Right hindlimb (tissue), 1 donor: ENCODE measurements at regions not wholly inside any gene's neighbourhood (a gene's known extent, or its start where the extent isn't known, plus 50 kb on each side); places are given as distances from the start of the nearest gene placed in this dataset.
A peak's percentile ranks its signal among the peaks of the same experiment; 100 is the strongest.

Experiments
- DNase-seq: peaks from one replicate; pipeline ENCODE4 v3.0.0-alpha.2; 2018

GRCh38 chr2:200138391-200139124 lies 167.9 kb upstream of the SPATS2L start:
- peak; percentile 41 for DNase-seq

- no peak for DNase-seq
These were observed 161.9 kb upstream of the SPATS2L start for GRCh38 chr2:200144571-200144970.

- no peak for DNase-seq
These were observed 160.0 kb upstream of the SPATS2L start for GRCh38 chr2:200146501-200146900.

GRCh38 chr2:200147371-200147770 lies 159.1 kb upstream of the SPATS2L start:
- no peak for DNase-seq

GRCh38 chr2:200148366-200148765 lies 158.1 kb upstream of the SPATS2L start:
- no peak for DNase-seq

- no peak for DNase-seq
These were observed 155.9 kb upstream of the SPATS2L start for GRCh38 chr2:200150411-200151086.

- DNase-seq = no peak
These were observed 150.8 kb upstream of the SPATS2L start for GRCh38 chr2:200155652-200156051.

GRCh38 chr2:200156166-200156835 lies 150.2 kb upstream of the SPATS2L start:
- no peak for DNase-seq

GRCh38 chr2:200158647-200159356 lies 147.7 kb upstream of the SPATS2L start:
- DNase-seq = no peak

- DNase-seq = no peak
These were observed 147.2 kb upstream of the SPATS2L start for GRCh38 chr2:200159357-200159707.

GRCh38 chr2:200159829-200160781 lies 146.4 kb upstream of the SPATS2L start:
- no peak for DNase-seq

GRCh38 chr2:200161458-200161857 lies 145.0 kb upstream of the SPATS2L start:
- no peak for DNase-seq

GRCh38 chr2:200165687-200166086 lies 140.8 kb upstream of the SPATS2L start:
- no peak for DNase-seq

- DNase-seq = no peak
These were observed 137.6 kb upstream of the SPATS2L start for GRCh38 chr2:200168641-200169555.

GRCh38 chr2:200170221-200170620 lies 136.3 kb upstream of the SPATS2L start:
- no peak for DNase-seq

- no peak for DNase-seq
These were observed 134.6 kb upstream of the SPATS2L start for GRCh38 chr2:200171731-200172482.

- no peak for DNase-seq
These were observed 134.0 kb upstream of the SPATS2L start for GRCh38 chr2:200172521-200172920.

GRCh38 chr2:200172944-200173581 lies 133.4 kb upstream of the SPATS2L start:
- peak; percentile 70 for DNase-seq

GRCh38 chr2:200173691-200174090 lies 132.8 kb upstream of the SPATS2L start:
- DNase-seq = no peak
